HCT116 (cell line): ENCODE measurements at regions not wholly inside any gene's neighbourhood (a gene's known extent, or its start where the extent isn't known, plus 50 kb on each side); places are given as distances from the start of the nearest gene placed in this dataset.

Experiments
- ATAC-seq: fragments of 200-7000 bp; cut with Tn5 transposase; 2 replicates; pipeline ENCODE4 v1.9.1; 2020; ENCODE audit warnings: mild to moderate bottlenecking, moderate library complexity
- BruUV-seq: library from RNA; stranded (reverse); fragments of 400-500 nt; replicated peaks from 2 replicates; lab custom pipeline; 2021; lab: Mats Ljungman, UMichigan
- CTCF ChIA-PET: fragments of 300-600 bp; sonication (Branson Sonifier 250); formaldehyde crosslinking; loops from one replicate; lab custom pipeline; 2021; ENCODE audit warnings: antibody characterized with exemption; lab: Charles Lee
- POLR2A ChIA-PET: fragments of 300-600, 350-600 bp; sonication (Branson Sonifier 250); formaldehyde crosslinking; loops from one replicate; lab custom pipeline; 2021; ENCODE audit warnings: antibody characterized with exemption; lab: Charles Lee
- RAD21 ChIA-PET, 2 experiments: fragments of 300-600 bp; sonication (Branson Sonifier 250); formaldehyde crosslinking; loops; one replicate each; lab custom pipeline; 2023; ENCODE audit warnings: low total read pairs in 2 of 2; ENCODE audit not compliant: uncharacterized antibody in 2 of 2, unreplicated experiment in 2 of 2, low non-redundant PET in 1 of 2; lab: Charles Lee
- DNase-seq: peaks from one replicate; pipeline ENCODE4 v3.0.0-alpha.2; 2010; ENCODE audit warnings: low read depth, low spot score
- H2AFZ ChIP-seq: fragments of 200-600 bp; shearing (Covaris generic), sonication (generic); 2 replicates; pipeline ENCODE4 v1.6.1; 2017; ENCODE audit warnings: low read depth, mixed run types, mixed read lengths, antibody characterized with exemption, low read length; ENCODE audit not compliant: poor library complexity, severe bottlenecking
- H3K27ac ChIP-seq: 2 replicates; pipeline ENCODE4 v1.5.1; 2012; ENCODE audit warnings: low read depth, low read length
- H3K27me3 ChIP-seq: fragments of 200-600 bp; sonication (generic); 2 replicates; pipeline ENCODE4 v1.6.1; 2016; ENCODE audit warnings: mixed run types, low read length, mixed read lengths; ENCODE audit not compliant: insufficient read depth
- H3K36me3 ChIP-seq, 2 experiments: fragments of 200-500 bp in 1 of 2; fragments of 200-600 bp in 1 of 2; sonication (Bioruptor generic) in 1 of 2; sonication (generic) in 1 of 2; 2 replicates each; pipeline versions ENCODE4 v1.5.1 to v1.6.1; 2014 to 2016; ENCODE audit warnings: low read length in 2 of 2, inconsistent platforms in 1 of 2, mixed read lengths in 1 of 2, mixed run types in 1 of 2; ENCODE audit not compliant: insufficient read depth in 2 of 2, control insufficient read depth in 1 of 2
- H3K4me1 ChIP-seq, 2 experiments: fragments of 200-600 bp in 1 of 2; sonication (generic) in 1 of 2; 2 replicates each; pipeline versions ENCODE4 v1.5.1 to v1.6.1; 2012 to 2017; ENCODE audit warnings: low read length in 2 of 2, inconsistent platforms in 1 of 2, mild to moderate bottlenecking in 1 of 2, mixed read lengths in 1 of 2, mixed run types in 1 of 2, moderate library complexity in 1 of 2; ENCODE audit not compliant: insufficient read depth in 2 of 2, control insufficient read depth in 1 of 2
- H3K4me2 ChIP-seq: fragments of 200-600 bp; sonication (generic); 2 replicates; pipeline ENCODE4 v1.6.1; 2017; ENCODE audit warnings: mixed run types, low read length, mixed read lengths
- H3K4me3 ChIP-seq, 2 experiments: fragments of 200-600 bp in 1 of 2; sonication (generic) in 1 of 2; replicated peaks in 1 of 2; 2 replicates each; pipeline ENCODE4 v1.5.1; 2011 to 2016; ENCODE audit warnings: low read length in 2 of 2, control low read depth in 1 of 2, low read depth in 1 of 2, mild to moderate bottlenecking in 1 of 2, mixed read lengths in 1 of 2, mixed run types in 1 of 2
- H3K79me2 ChIP-seq: fragments of 200-600 bp; sonication (generic); 2 replicates; pipeline ENCODE4 v1.6.1; 2017; ENCODE audit warnings: mild to moderate bottlenecking, mixed run types, low read length, moderate library complexity, mixed read lengths; ENCODE audit not compliant: insufficient read depth
- H3K9ac ChIP-seq: fragments of 200-600 bp; sonication (generic); 2 replicates; pipeline ENCODE4 v1.6.1; 2016; ENCODE audit warnings: low read length, mixed read lengths
- H3K9me2 ChIP-seq: fragments of 200-600 bp; sonication (generic), shearing (Covaris generic); 2 replicates; pipeline ENCODE4 v1.6.1; 2017; ENCODE audit warnings: mixed run types, mild to moderate bottlenecking, moderate library complexity; ENCODE audit not compliant: insufficient read depth
- H3K9me3 ChIP-seq, 2 experiments: fragments of 200-500 bp in 1 of 2; fragments of 200-600 bp in 1 of 2; sonication (Bioruptor generic) in 1 of 2; sonication (generic) in 1 of 2; 2 replicates each; pipeline ENCODE4 v1.6.1; 2014 to 2017; ENCODE audit warnings: low read length in 2 of 2, mixed read lengths in 2 of 2, inconsistent platforms in 1 of 2, low read depth in 1 of 2, mild to moderate bottlenecking in 1 of 2, mixed run types in 1 of 2, moderate library complexity in 1 of 2; ENCODE audit not compliant: control insufficient read depth in 1 of 2, insufficient read depth in 1 of 2
- H4K20me1 ChIP-seq: fragments of 200-600 bp; sonication (generic), shearing (Covaris generic); 2 replicates; pipeline ENCODE4 v1.6.1; 2017; ENCODE audit warnings: mixed run types, mild to moderate bottlenecking, moderate library complexity; ENCODE audit not compliant: insufficient read depth
- ATF3 ChIP-seq: IDR thresholded peaks from 2 replicates; pipeline ENCODE4 v1.6.1; 2012
- CEBPB ChIP-seq: IDR thresholded peaks from 2 replicates; pipeline ENCODE4 v1.6.1; 2012; ENCODE audit warnings: low read depth
- CTCF ChIP-seq, 3 experiments: fragments of 200-600 bp in 1 of 3; sonication (generic) in 1 of 3; IDR thresholded peaks in 2 of 3; conservative IDR thresholded peaks in 1 of 3; 2 replicates each; pipeline ENCODE4 v1.5.1; 2012 to 2017; ENCODE audit warnings: low read depth in 2 of 3, low read length in 2 of 3, antibody characterized with exemption in 1 of 3, borderline replicate concordance in 1 of 3, control low read depth in 1 of 3, mild to moderate bottlenecking in 1 of 3, mixed read lengths in 1 of 3, mixed run types in 1 of 3, moderate library complexity in 1 of 3; ENCODE audit not compliant: insufficient read depth in 1 of 3
- EGR1 ChIP-seq: IDR thresholded peaks from 2 replicates; pipeline ENCODE4 v1.6.1; 2012; ENCODE audit warnings: low read depth
- MAX ChIP-seq: IDR thresholded peaks from 2 replicates; pipeline ENCODE4 v1.6.1; 2012
- POLR2AphosphoS5 ChIP-seq: IDR thresholded peaks from 2 replicates; pipeline ENCODE4 v1.6.1; 2011; ENCODE audit warnings: mild to moderate bottlenecking, low read depth, low read length, moderate library complexity
- RAD21 ChIP-seq: IDR thresholded peaks from 2 replicates; pipeline ENCODE4 v1.6.1; 2012; ENCODE audit warnings: low read depth, mild to moderate bottlenecking
- REST ChIP-seq: IDR thresholded peaks from 2 replicates; pipeline ENCODE4 v1.6.1; 2012; ENCODE audit warnings: low read depth
- SP1 ChIP-seq: IDR thresholded peaks from 2 replicates; pipeline ENCODE4 v1.6.1; 2012; ENCODE audit warnings: low read depth
- SRF ChIP-seq: IDR thresholded peaks from 2 replicates; pipeline ENCODE4 v1.6.1; 2012; ENCODE audit warnings: low read depth
- TCF7L2 ChIP-seq: IDR thresholded peaks from 2 replicates; pipeline ENCODE4 v1.7.0; 2011; ENCODE audit warnings: borderline replicate concordance, inconsistent platforms; ENCODE audit not compliant: insufficient read depth, insufficient read length; ENCODE audit errors: extremely low read depth
- YY1 ChIP-seq: IDR thresholded peaks from 2 replicates; pipeline ENCODE4 v1.6.1; 2011; ENCODE audit warnings: low read length, low read depth, moderate library complexity, mild to moderate bottlenecking; ENCODE audit not compliant: insufficient replicate concordance; ENCODE audit errors: extremely low read depth
- intact Hi-C: fragments of 100-400 bp; cut with micrococcal nuclease; formaldehyde crosslinking; loops from 2 replicates; pipeline ENCODE4 v1.10.0; 2022

- no peaks in the 10 kb centered on the region for H3K9me3 ChIP-seq
- DNase-seq = no peak
- POLR2A ChIA-PET = no interaction called here
- no peaks in the 10 kb centered on the region for H3K9me2 ChIP-seq
- H3K36me3 ChIP-seq = no peaks in the 10 kb centered on the region
- H4K20me1 ChIP-seq = no peaks in the 10 kb centered on the region
- H3K27me3 ChIP-seq = no peaks in the 10 kb centered on the region
- no peak overlapping the region for H3K27ac ChIP-seq
- BruUV-seq = no TSS peak
- no peak overlapping the region for H2AFZ ChIP-seq
- H3K4me1 ChIP-seq = no peaks in the 10 kb centered on the region
- TF ChIP-seq ATF3 = no peak
- no peak for TF ChIP-seq SP1
- TF ChIP-seq EGR1 = no peak
- TF ChIP-seq SRF = no peak
- no peak for TF ChIP-seq POLR2AphosphoS5
- TF ChIP-seq MAX = no peak
- no peak for TF ChIP-seq YY1
- no peak for TF ChIP-seq REST
- no peak for TF ChIP-seq CEBPB
- TF ChIP-seq RAD21 = no peak
- TF ChIP-seq TCF7L2 = no peak
- TF ChIP-seq CTCF (IDR thresholded peaks at IDR 0.05 in 2 of 3, conservative IDR thresholded peaks at IDR 0.05 in 1 of 3; ENCODE audit: borderline replicate concordance in 1 of 3, insufficient read depth in 1 of 3, low read depth in 2 of 3, low read length in 2 of 3) = no peak
- TF ChIP-seq, all 23 proteins: peak for 0
- Histone ChIP-seq H3K4me2 (no peak overlapping the region), H3K79me2 (no peaks in the 10 kb centered on the region), H3K4me3 (no peak overlapping the region), H3K9ac (no peak overlapping the region)
- RAD21 ChIA-PET = no interaction called here
- ATAC-seq = no peak
- intact Hi-C loops = no loop called here
- CTCF ChIA-PET = no interaction called here
These were observed 767.3 kb downstream of the C4orf33 start for GRCh38 chr4:129863206-129863605.
